GM18868 (cell line): ENCODE measurements at regions not wholly inside any gene's neighbourhood (a gene's known extent, or its start where the extent isn't known, plus 50 kb on each side); places are given as distances from the start of the nearest gene placed in this dataset.
"Not testable (repeated sequence)": the region's sequence is repeated elsewhere in the genome, so short reads cannot be mapped to it uniquely, and the experiment has no call there.

Source experiments
- ATAC-seq: cut with Tn5 transposase; IDR thresholded peaks from one replicate; pipeline ENCODE4 v1.9.1; 2021; ENCODE audit warnings: mild to moderate bottlenecking, moderate library complexity; ENCODE audit not compliant: unreplicated experiment

- ATAC-seq: no peak
Observed at GRCh38 chr12:19763488-19763887, 324.2 kb downstream of the AEBP2 start.

GRCh38 chr12:19764408-19764807 is 325.1 kb downstream of the AEBP2 start:
- ATAC-seq: no peak

GRCh38 chr12:19771858-19772257 is 332.6 kb downstream of the AEBP2 start:
- ATAC-seq: no peak

GRCh38 chr12:19772776-19773175 is 333.5 kb downstream of the AEBP2 start:
- no peak for ATAC-seq

GRCh38 chr12:19775241-19775640 is 335.9 kb downstream of the AEBP2 start:
- ATAC-seq: no peak

- ATAC-seq: not testable (repeated sequence)
Observed at GRCh38 chr12:19775976-19776375, 336.7 kb downstream of the AEBP2 start.

- ATAC-seq: no peak
Observed at GRCh38 chr12:19778172-19778571, 338.9 kb downstream of the AEBP2 start.

GRCh38 chr12:19778797-19779196 is 339.5 kb downstream of the AEBP2 start:
- ATAC-seq: no peak

- no peak for ATAC-seq
Observed at GRCh38 chr12:19779395-19780056, 340.2 kb downstream of the AEBP2 start.

GRCh38 chr12:19780460-19780859 is 341.2 kb downstream of the AEBP2 start:
- ATAC-seq: no peak

GRCh38 chr12:19783547-19784444 is 344.5 kb downstream of the AEBP2 start:
- no peak for ATAC-seq

GRCh38 chr12:19792028-19792427 is 352.7 kb downstream of the AEBP2 start:
- ATAC-seq: peak; percentile 84

- ATAC-seq: no peak
Observed at GRCh38 chr12:19794116-19794515, 354.8 kb downstream of the AEBP2 start.

- ATAC-seq: no peak
Observed at GRCh38 chr12:19799216-19799615, 359.9 kb downstream of the AEBP2 start.

GRCh38 chr12:19799895-19800602 is 360.8 kb downstream of the AEBP2 start:
- ATAC-seq: no peak

- ATAC-seq: peak; percentile 92
Observed at GRCh38 chr12:19800884-19801283, 361.6 kb downstream of the AEBP2 start.

- ATAC-seq: no peak
Observed at GRCh38 chr12:19801941-19802340, 362.6 kb downstream of the AEBP2 start.

- no peak for ATAC-seq
Observed at GRCh38 chr12:19802915-19803314, 363.6 kb downstream of the AEBP2 start.

GRCh38 chr12:19804737-19805136 is 365.4 kb downstream of the AEBP2 start:
- no peak for ATAC-seq

GRCh38 chr12:19808371-19808770 is 369.1 kb downstream of the AEBP2 start:
- ATAC-seq: no peak

GRCh38 chr12:19810213-19810612 is 370.9 kb downstream of the AEBP2 start:
- ATAC-seq: no peak

- no peak for ATAC-seq
Observed at GRCh38 chr12:19811922-19812321, 372.6 kb downstream of the AEBP2 start.
